UCSD-AML1 (cell line): ENCODE measurements at regions not wholly inside any gene's neighbourhood (a gene's known extent, or its start where the extent isn't known, plus 50 kb on each side); places are given as distances from the start of the nearest gene placed in this dataset.
"Not testable (repeated sequence)": the region's sequence is repeated elsewhere in the genome, so short reads cannot be mapped to it uniquely, and the experiment has no call there.

ENCODE experiments used
- DNase-seq: peaks from one replicate; lab custom pipeline; 2025; ENCODE audit not compliant: unreplicated experiment; lab: John Stamatoyannopoulos, UW

DNA sequence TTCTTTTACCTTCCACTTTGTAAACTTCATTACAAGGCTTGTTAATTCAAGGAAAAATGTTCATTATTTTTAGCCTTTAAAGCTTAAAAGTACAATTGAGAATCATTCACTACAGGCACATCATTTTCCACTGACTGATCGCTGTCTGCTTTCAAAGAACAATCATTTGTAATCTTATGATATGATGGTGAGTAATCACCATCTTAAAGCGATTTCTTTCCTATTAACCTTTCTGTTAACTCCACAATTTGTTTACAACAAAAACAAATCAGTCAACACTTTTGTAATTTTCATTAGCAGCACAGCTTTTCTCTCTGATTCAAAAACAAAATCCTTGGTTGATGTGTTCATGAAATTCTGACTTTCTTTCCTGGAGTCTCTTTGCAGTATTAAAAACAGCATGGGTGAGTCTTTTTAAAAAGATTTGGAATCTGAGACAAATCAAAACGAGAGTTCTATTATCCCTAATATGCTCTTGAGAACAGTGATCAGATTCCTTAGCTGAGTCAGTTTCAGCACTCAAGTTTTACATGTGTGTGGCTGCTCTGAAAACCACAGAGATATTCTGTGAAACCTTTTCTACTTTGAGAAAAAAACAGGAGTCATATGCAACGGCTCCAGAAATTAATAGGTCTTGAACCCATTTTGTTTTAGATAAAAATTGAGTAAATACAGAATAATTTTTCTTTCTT lies 145.8 kb upstream of the TMPRSS15 start:
- DNase-seq: no peak

- DNase-seq: no peak
These were observed 146.8 kb upstream of the TMPRSS15 start for GRCh38 chr21:18550361-18550760.

DNA sequence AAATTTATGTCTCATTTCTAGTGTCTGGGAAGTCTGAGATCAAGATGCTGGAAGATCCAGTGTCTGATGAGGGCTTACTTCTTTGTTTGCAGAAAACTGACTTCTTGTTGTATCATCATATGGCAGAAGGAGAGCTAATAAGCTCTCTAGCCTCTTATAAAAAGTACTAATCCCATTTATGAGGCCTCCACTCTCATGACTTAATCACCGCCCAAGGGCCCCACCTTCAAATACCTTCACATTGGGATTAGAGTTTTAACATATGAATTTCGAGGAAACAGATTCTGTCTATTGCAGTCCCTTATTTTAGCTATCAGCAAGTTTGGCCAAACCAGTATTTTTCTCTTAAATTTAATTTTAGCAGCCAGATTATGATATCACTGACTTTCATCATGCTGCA lies 150.2 kb upstream of the TMPRSS15 start:
- DNase-seq: no peak

GRCh38 chr21:18567770-18568169 lies 164.2 kb upstream of the TMPRSS15 start:
- not testable (repeated sequence) for DNase-seq

- no peak for DNase-seq
These were observed 184.5 kb upstream of the TMPRSS15 start for GRCh38 chr21:18588001-18588662.

- DNase-seq: no peak
These were observed 197.6 kb upstream of the TMPRSS15 start for GRCh38 chr21:18601146-18601545.

- no peak for DNase-seq
These were observed 199.1 kb upstream of the TMPRSS15 start for GRCh38 chr21:18602711-18603110.

- no peak for DNase-seq
These were observed 199.7 kb upstream of the TMPRSS15 start for GRCh38 chr21:18603261-18603660.

DNA sequence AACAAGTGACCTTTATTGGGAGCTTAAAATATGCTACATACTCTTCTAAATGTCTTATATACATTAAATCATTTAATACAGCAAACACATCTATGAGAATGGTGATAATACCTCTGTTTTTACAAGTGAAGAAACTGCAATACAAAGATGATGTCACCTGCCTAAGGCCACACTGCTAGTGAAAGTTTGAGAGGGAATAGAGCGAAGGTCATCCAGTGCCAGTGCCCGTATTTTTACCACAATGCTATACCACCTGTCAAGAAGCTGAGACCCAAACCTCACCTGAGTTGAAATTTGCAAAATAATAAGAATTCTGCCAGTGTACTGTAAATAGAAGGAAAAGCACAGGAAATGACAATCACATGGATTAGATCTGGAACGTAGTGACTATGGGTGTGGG lies 200.4 kb upstream of the TMPRSS15 start:
- no peak for DNase-seq

DNA sequence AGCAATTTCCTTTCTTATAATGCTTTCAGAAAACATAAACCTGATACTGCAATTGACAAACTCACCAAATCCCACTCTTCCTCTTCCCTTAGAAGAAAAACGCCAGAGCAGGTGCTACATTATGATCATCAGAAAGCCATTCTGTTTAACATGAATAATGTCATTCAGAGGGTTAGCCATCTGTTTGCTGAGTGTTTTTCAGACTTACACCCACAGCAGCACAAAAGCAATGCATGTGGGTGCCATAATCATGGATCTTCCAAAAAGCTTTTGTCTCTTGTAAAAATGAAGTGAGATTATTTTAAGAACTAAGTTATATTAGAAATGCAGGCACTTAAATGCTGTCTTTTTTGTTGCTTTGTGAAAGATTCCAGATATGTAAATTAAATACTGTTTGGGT lies 204.6 kb upstream of the TMPRSS15 start:
- no peak for DNase-seq

DNA sequence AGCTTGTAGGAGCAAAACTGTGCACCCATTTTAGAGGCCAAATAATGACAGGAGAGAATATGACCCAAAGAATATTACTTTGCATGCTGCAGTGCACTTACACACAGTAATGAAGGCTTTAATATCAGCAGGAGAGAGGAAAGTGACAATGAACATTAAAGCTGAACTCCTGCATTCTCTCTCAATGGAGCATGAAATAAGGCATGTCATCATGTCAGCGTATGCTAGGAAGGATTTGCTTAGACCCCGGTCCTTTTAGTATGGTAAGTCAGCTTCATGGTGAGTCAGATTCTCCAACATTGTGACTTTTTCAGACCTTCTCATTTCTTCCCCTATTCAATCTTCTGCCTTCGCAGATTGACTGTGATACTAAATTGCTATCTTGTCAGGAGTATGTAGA lies 210.7 kb upstream of the TMPRSS15 start:
- DNase-seq: no peak

GRCh38 chr21:18617291-18617690 lies 213.7 kb upstream of the TMPRSS15 start:
- DNase-seq: no peak

DNA sequence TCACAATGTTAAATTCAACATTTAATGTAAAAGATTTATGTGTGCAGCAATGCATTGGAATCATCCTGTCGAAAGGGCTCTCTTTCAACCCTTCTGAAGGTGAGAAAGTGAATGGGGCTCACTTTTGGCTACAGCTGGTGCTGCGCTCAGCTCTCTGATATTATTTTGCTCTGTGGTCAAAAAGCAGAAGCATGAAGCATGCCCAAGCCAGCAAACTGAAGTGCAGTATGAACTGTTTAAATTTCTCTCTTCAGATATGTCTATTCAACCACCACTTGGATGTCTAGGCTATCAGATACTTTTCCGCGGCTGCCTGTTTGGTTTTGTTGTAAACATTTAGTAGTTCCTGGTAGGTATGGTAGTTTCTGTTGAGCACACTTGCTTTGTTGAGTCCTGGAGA lies 216.9 kb upstream of the TMPRSS15 start:
- no peak for DNase-seq

DNA sequence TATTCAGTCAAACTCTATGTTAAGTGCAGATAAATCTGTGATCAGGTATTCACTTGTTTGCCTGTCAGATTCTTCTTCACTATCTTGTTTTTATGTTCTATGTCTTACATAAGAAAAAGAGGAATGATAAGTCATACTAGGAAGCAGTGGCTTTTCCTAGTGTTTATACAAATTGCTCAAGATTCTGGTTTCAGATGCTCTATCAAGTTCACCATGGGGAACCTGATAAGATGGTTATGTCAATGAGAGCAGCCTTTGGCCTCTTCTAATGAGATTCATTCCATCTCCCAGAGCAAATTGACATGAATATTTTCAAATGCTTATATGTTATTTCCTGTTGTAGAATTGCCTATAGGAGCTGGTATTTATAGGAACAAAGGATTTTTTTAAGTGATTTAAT lies 218.8 kb upstream of the TMPRSS15 start:
- no peak for DNase-seq

- no peak for DNase-seq
These were observed 226.9 kb upstream of the TMPRSS15 start for GRCh38 chr21:18630446-18630845.

DNA sequence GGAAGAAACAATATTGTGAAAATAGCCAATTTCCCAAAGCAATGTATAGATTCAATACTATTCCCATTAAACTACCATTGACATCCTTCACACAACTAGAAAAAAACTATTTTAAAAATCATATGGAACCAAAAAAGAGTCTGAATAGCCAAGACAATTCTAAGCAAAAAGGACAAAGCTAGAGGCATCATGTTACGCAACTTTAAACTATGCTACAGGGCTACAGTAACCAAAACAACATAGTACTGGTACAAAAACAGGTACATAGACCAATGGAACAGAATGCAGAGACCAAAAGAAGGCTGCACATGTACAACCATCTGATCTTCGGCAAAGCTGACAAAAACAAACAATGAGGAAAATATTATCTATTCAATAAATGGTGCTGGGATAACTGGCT lies 233.3 kb upstream of the TMPRSS15 start:
- no peak for DNase-seq

- DNase-seq: no peak
These were observed 242.5 kb upstream of the TMPRSS15 start for GRCh38 chr21:18646116-18646515.

DNA sequence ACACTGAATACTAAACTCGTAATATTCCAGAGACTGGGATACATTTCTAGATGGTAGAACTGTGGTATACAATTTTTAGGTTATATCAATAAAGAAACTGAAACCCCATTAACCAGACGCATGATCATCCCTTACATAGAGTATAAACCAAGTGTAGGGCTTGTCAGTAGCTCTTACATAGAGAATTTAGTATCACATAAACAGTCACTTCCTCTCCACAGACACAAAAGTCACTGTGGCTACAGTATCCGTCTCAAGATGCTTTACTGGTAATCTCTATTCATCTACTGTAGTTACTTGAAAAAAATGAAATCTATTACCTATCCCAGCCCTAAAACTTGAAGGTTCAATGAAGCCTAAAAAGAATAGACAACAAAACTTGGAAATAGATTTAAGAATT lies 252.3 kb upstream of the TMPRSS15 start:
- DNase-seq: no peak

DNA sequence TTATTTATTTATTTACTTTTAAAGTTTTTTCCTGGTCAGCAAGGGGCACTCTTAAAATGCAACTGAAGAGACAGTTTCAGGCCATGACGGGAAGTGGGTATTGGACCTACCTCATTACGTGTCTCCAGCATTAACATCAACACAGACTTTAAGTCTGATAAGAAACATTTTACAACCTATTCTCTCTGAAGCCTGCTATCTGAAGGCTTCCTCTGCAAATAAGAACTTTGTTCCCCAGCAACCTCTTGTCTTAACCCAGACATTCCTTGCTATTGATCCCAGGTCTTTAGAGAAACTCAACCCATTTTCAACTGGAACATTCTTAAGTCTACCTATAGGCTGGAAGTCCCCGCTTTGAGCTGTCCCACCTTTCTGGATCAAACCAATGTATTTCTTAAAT lies 258.3 kb upstream of the TMPRSS15 start:
- DNase-seq: no peak

GRCh38 chr21:18663663-18664062 lies 260.1 kb upstream of the TMPRSS15 start:
- DNase-seq: no peak

DNA sequence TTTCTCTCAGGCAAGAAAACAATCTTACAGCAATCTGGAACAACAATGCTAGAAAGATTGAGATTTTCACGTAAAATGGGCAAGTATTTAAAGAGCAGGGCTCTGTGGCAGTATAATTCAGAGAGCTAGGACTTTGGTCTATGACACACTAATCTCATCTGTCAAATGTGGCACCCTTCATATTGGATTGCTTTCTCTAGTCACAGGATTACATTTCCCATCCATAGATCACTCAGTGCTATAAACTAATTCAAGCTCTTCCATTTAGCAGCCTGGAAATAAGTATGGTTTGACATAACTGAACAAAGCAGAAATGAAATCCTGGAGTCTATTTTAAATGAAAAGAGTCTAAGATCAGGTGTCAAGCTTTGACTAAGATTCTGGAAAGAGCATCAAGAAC lies 263.1 kb upstream of the TMPRSS15 start:
- DNase-seq: no peak

GRCh38 chr21:18673789-18674188 lies 270.2 kb upstream of the TMPRSS15 start:
- DNase-seq: no peak

DNA sequence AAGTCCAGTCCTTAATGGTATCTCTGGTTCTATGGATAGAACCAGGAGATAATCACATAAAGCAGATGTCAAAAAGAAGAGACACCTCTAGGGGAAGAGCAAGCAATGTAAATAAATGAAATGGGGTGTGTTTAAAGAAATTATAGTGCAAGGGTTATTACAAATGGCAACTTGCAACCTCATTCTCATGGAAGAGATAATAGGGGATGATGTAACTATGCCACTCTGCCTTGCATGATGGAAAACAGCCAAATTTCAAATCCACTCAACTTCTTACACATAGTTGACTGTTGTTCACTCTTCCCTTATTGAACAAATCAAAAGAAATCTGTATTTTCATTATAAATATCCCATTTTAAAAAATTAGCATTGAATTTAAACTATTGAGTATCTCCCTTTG lies 274.0 kb upstream of the TMPRSS15 start:
- DNase-seq: no peak
